ENCODE measurements at regions not wholly inside any gene's neighbourhood (a gene's known extent, or its start where the extent isn't known, plus 50 kb on each side); places are given as distances from the start of the nearest gene placed in this dataset.

DNA sequence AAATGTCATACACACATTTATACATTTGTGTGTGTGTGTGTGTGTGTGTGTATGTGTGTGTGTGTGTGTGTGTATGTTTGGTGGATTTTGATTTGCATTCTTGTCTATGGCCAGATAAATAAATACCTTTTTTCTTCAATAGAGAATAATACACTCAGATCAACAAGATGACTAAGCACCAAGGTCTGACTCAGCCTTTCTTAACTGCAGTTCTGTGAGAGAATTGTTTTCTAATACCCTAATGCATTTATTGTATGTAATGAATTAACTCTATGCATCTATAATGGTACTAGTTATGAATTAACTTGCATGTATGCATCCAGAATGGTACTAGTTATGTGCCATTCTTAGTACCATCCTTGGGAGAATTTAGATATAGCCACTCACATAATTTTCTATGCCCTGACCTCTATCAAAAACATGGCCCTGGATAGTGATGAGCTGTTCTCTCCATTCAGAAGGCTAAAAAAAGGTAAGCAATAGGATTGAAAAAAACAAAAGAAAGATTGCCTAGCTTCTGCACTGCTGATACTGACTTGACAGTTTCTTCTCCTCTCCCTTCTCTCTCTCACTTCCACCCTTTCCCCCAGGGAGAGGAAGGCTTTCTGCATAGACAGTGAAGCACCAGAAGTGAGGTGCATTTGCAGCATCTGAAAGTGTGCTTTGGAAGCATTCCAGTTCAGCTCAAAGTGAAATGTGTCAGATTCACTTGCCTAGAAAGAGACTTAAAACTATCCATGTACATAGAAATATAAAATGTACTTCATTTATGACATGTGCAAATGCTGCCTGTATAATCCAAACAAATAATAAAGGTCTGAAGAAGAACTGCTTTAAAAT, 55.1 kb upstream of the CCDC112 start:
- Histone ChIP-seq H3K9me3 (ENCODE audit: low read depth, low read length, poor library complexity, severe bottlenecking) (no peaks in the 10 kb centered on the region), H3K4me1 (ENCODE audit: insufficient read depth, low read length, poor library complexity, severe bottlenecking) (no peaks in the 10 kb centered on the region), H3K36me3 (ENCODE audit: insufficient read depth, low read length, poor library complexity, severe bottlenecking) (no peaks in the 10 kb centered on the region), H3K27me3 (replicated peaks; ENCODE audit: insufficient read depth, low read depth, low read length, poor library complexity) (no peaks in the 10 kb centered on the region), H3K4me3 (ENCODE audit: low read depth, low read length, poor library complexity, severe bottlenecking) (no peak overlapping the region), H3K27ac (ENCODE audit: low read depth, low read length, poor library complexity, severe bottlenecking) (no peak overlapping the region)
- intact Hi-C loops (cut with micrococcal nuclease; ENCODE audit: unreplicated experiment), result no loop called here
- BruUV-seq (replicated peaks), result no TSS peak
- CTCF ChIA-PET, result no interaction called here
- POLR2A ChIA-PET (ENCODE audit: low non-redundant PET), result no interaction called here
- TF ChIP-seq, protein P1, sequence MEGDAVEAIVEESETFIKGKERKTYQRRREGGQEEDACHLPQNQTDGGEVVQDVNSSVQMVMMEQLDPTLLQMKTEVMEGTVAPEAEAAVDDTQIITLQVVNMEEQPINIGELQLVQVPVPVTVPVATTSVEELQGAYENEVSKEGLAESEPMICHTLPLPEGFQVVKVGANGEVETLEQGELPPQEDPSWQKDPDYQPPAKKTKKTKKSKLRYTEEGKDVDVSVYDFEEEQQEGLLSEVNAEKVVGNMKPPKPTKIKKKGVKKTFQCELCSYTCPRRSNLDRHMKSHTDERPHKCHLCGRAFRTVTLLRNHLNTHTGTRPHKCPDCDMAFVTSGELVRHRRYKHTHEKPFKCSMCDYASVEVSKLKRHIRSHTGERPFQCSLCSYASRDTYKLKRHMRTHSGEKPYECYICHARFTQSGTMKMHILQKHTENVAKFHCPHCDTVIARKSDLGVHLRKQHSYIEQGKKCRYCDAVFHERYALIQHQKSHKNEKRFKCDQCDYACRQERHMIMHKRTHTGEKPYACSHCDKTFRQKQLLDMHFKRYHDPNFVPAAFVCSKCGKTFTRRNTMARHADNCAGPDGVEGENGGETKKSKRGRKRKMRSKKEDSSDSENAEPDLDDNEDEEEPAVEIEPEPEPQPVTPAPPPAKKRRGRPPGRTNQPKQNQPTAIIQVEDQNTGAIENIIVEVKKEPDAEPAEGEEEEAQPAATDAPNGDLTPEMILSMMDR (conservative IDR thresholded peaks at IDR 0.05; ENCODE audit: low read depth, low read length), result no peak
- TF ChIP-seq EZH2 (IDR thresholded peaks at IDR 0.05; ENCODE audit: borderline replicate concordance, low read depth, low read length, poor library complexity, severe bottlenecking), result no peak
- no peak for DNase-seq (ENCODE audit: low spot score)

DNA sequence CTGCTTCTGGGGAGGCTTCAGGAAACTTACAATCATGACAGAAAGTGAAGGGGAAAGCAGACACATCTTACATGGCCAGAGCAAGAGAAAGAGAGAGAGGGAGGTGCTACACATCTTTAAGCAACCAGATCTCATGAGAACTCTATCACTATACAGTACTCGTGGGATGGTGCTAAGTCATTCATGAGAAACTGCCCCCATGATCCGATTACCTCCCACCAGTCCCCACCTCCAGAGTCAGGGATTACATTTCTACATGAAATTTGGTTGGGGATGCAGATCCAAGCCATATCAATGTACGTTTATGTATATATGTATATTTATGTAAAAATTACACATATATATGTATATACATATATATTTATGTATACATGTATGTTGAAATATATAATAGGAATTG, 54.4 kb upstream of the CCDC112 start:
- no TSS peak for BruUV-seq (replicated peaks)
- ChIA-PET CTCF (no interaction called here), POLR2A (ENCODE audit: low non-redundant PET) (no interaction called here)
- no peak overlapping the region for H3K27ac ChIP-seq (ENCODE audit: low read depth, low read length, poor library complexity, severe bottlenecking)
- no peak overlapping the region for H3K4me3 ChIP-seq (ENCODE audit: low read depth, low read length, poor library complexity, severe bottlenecking)
- no peaks in the 10 kb centered on the region for H3K36me3 ChIP-seq (ENCODE audit: insufficient read depth, low read length, poor library complexity, severe bottlenecking)
- DNase-seq (ENCODE audit: low spot score), result no peak
- H3K9me3 ChIP-seq (ENCODE audit: low read depth, low read length, poor library complexity, severe bottlenecking), result no peaks in the 10 kb centered on the region
- H3K4me1 ChIP-seq (ENCODE audit: insufficient read depth, low read length, poor library complexity, severe bottlenecking), result no peaks in the 10 kb centered on the region
- no peak for TF ChIP-seq EZH2 (IDR thresholded peaks at IDR 0.05; ENCODE audit: borderline replicate concordance, low read depth, low read length, poor library complexity, severe bottlenecking)
- TF ChIP-seq, protein P1 (conservative IDR thresholded peaks at IDR 0.05; ENCODE audit: low read depth, low read length), result no peak
- no peaks in the 10 kb centered on the region for H3K27me3 ChIP-seq (replicated peaks; ENCODE audit: insufficient read depth, low read depth, low read length, poor library complexity)
- intact Hi-C loops (cut with micrococcal nuclease; ENCODE audit: unreplicated experiment), result no loop called here

DNA sequence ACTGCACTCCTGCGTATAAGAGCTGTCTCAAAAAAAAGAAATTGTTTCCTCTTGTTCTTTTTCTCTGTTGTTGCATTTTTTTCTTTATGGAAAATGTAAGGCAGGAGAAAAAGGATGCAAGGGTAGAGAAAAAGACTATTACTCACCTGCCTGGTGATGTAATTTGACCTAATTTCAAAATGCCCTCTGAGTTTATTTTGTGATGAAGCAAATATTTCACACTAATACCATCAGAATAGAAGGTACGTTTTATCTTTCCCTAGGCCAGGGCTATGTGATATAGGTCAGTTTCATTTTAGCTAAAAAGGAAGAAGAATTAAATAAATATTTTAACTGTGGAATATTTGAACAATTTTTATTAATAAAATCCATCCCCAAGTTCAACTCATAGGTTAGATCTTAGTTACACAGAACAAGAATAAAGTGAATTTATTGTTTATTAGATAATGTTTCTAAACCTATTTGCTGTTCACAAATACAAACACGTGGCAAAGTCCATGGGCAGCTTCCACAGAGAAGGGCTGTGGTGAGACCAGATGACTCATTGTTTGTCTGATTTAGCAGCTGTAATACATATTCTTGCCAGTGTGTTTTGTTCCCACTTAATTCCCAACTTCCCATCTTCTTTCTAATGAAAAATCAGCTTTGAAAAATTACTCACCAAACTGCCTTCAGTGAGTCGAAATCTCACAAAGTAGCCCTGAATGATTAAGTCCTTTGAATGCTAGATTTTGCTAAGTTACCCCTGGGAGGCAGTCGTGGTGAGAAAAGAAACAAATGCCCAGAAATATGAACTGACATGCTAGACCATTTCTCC, 52.8 kb upstream of the CCDC112 start:
- Histone ChIP-seq H3K9me3 (ENCODE audit: low read depth, low read length, poor library complexity, severe bottlenecking) (no peaks in the 10 kb centered on the region), H3K4me1 (ENCODE audit: insufficient read depth, low read length, poor library complexity, severe bottlenecking) (no peaks in the 10 kb centered on the region), H3K27me3 (replicated peaks; ENCODE audit: insufficient read depth, low read depth, low read length, poor library complexity) (no peaks in the 10 kb centered on the region), H3K36me3 (ENCODE audit: insufficient read depth, low read length, poor library complexity, severe bottlenecking) (no peaks in the 10 kb centered on the region), H3K27ac (ENCODE audit: low read depth, low read length, poor library complexity, severe bottlenecking) (no peak overlapping the region), H3K4me3 (ENCODE audit: low read depth, low read length, poor library complexity, severe bottlenecking) (no peak overlapping the region)
- CTCF ChIA-PET, result no interaction called here
- DNase-seq (ENCODE audit: low spot score), result peak; percentile 27
- BruUV-seq (replicated peaks), result no TSS peak
- intact Hi-C loops (cut with micrococcal nuclease; ENCODE audit: unreplicated experiment), result no loop called here
- POLR2A ChIA-PET (ENCODE audit: low non-redundant PET), result interaction anchor here (0.6 kb wide), 1 partner anchor 36 kb away, joined by 4 read pairs; no protein-coding TSS in a partner anchor
- TF ChIP-seq, protein P1 (conservative IDR thresholded peaks at IDR 0.05; ENCODE audit: low read depth, low read length), result no peak
- TF ChIP-seq EZH2 (IDR thresholded peaks at IDR 0.05; ENCODE audit: borderline replicate concordance, low read depth, low read length, poor library complexity, severe bottlenecking), result no peak
